ENCODE measurements at regions not wholly inside any gene's neighbourhood (a gene's known extent, or its start where the extent isn't known, plus 50 kb on each side); places are given as distances from the start of the nearest gene placed in this dataset.

- Histone ChIP-seq H4K5ac (ENCODE audit: insufficient read length, low read depth, low read length) (no peak overlapping the region), H3K4me3 (ENCODE audit: extremely low read depth in 1 of 4, insufficient read depth in 2 of 4, low read depth in 3 of 4, low read length in 4 of 4) (no peak overlapping the region), H2AK5ac (ENCODE audit: low read depth, low read length) (no peak overlapping the region), H3K27ac (ENCODE audit: low read depth, low read length) (no peak overlapping the region), H2BK15ac (ENCODE audit: low read length) (no peak overlapping the region; the same call in 1 of the 2 replicates), H3K9ac (replicated peaks in 1 of 4; ENCODE audit: extremely low read depth in 1 of 4, low read depth in 3 of 4, low read length in 3 of 4) (no peak overlapping the region), H3K79me1 (ENCODE audit: low read depth, low read length) (no peaks in the 10 kb centered on the region), H2AFZ (ENCODE audit: low read length) (no peak overlapping the region), H4K8ac (ENCODE audit: extremely low read depth, insufficient read depth, low read length) (no peak overlapping the region), H2BK120ac (replicated peaks; ENCODE audit: low read depth, low read length) (no peak overlapping the region), H2BK5ac (ENCODE audit: low read depth, low read length) (no peak overlapping the region), H3K23me2 (ENCODE audit: low read depth, low read length) (no peaks in the 10 kb centered on the region), H3K4ac (replicated peaks; ENCODE audit: insufficient read length, low read depth, low read length) (no peak overlapping the region), H3K14ac (ENCODE audit: insufficient read length) (no peak overlapping the region), H2BK12ac (ENCODE audit: low read depth, low read length) (no peak overlapping the region), H3K4me1 (replicated peaks in 1 of 4; ENCODE audit: control insufficient read depth in 3 of 4, insufficient read depth in 4 of 4, low read length in 3 of 4) (peaks cover 2 to 16% (median 5%) of the 10 kb centered on the region in 4 experiments; a peak in 4 of 7 replicates), H4K91ac (replicated peaks; ENCODE audit: insufficient read length, low read length) (no peak overlapping the region), H3K36me3 (ENCODE audit: control insufficient read depth in 2 of 4, insufficient read depth in 4 of 4, low read length in 3 of 4) (no peaks in the 10 kb centered on the region), H3K4me2 (ENCODE audit: insufficient read depth in 1 of 2, low read depth in 2 of 2, low read length in 2 of 2) (no peak overlapping the region), H3K27me3 (replicated peaks in 1 of 4; ENCODE audit: control insufficient read depth in 3 of 4, extremely low read depth in 1 of 4, insufficient read depth in 3 of 4, low read length in 3 of 4) (peaks cover 0 to 2% (median 0%) of the 10 kb centered on the region in 4 experiments; a peak in 1 of 7 replicates), H3K9me3 (ENCODE audit: insufficient read depth in 2 of 2, low read depth in 1 of 2, low read length in 1 of 2) (no peaks in the 10 kb centered on the region), H2BK20ac (ENCODE audit: low read length) (no peak overlapping the region), H3K23ac (ENCODE audit: insufficient read length) (no peak overlapping the region), H3K79me2 (ENCODE audit: control insufficient read depth in 1 of 2, insufficient read depth in 2 of 2, low read length in 2 of 2) (no peaks in the 10 kb centered on the region), H4K20me1 (replicated peaks in 1 of 2; ENCODE audit: control insufficient read depth in 1 of 2, insufficient read depth in 2 of 2, low read length in 2 of 2) (no peaks in the 10 kb centered on the region), H3K18ac (ENCODE audit: extremely low read depth, low read length) (no peak overlapping the region), H3K56ac (replicated peaks; ENCODE audit: insufficient read length, low read depth, low read length) (no peak overlapping the region)
- ChIA-PET POLR2A (ENCODE audit: partially characterized antibody) (interaction anchor here (0.7 kb wide), 1 partner anchor 40 kb away, joined by 3 read pairs; no protein-coding TSS in a partner anchor), CTCF (ENCODE audit: partially characterized antibody) (interaction anchor here (0.6 to 3.3 kb wide), 3 partner anchors 11 to 139 kb away, joined by 3 to 20 read pairs (median 3); no protein-coding TSS in a partner anchor)
- DNase-seq (ENCODE audit: low read depth in 1 of 2, low spot score in 2 of 2), result no peak
- 93% methylated on average over 1 of the region's 1 CpG; no CpG with 5 or more reads in 1 of the 2 experiments for WGBS, 2 experiments (ENCODE audit: extremely low coverage in 1 of 2, insufficient coverage in 1 of 2, insufficient read length in 1 of 2, insufficient replicate concordance in 2 of 2, low coverage in 1 of 2, low lambda C conversion rate in 2 of 2, missing lambda C conversion rate in 1 of 2)
- FAIRE-seq, result no peak
- TF ChIP-seq CEBPB (IDR thresholded peaks at IDR 0.05; ENCODE audit: low read depth, low read length) (no peak), POLR2A (IDR thresholded peaks at IDR 0.05; ENCODE audit: control extremely low read depth in 1 of 2, low read depth in 2 of 2, low read length in 2 of 2) (no peak), KDM4A (IDR thresholded peaks at IDR 0.05; ENCODE audit: low read depth, low read length, severe bottlenecking) (no peak), TBP (IDR thresholded peaks at IDR 0.05; ENCODE audit: low read depth, low read length) (no peak)
Observed at GRCh38 chr10:25101461-25102146, 73.2 kb upstream of the GPR158 start.

Measured in H1 (cell line).